H9 (cell line): ENCODE measurements at regions not wholly inside any gene's neighbourhood (a gene's known extent, or its start where the extent isn't known, plus 50 kb on each side); places are given as distances from the start of the nearest gene placed in this dataset.

Source experiments
- DNase-seq: peaks from one replicate; pipeline ENCODE4 v3.0.0-alpha.2; 2017
- H2AFZ ChIP-seq: one replicate; pipeline ENCODE4 v1.6.1; 2013; ENCODE audit warnings: mild to moderate bottlenecking, low read length, control low read depth, moderate library complexity
- H2AK5ac ChIP-seq: 2 replicates; pipeline ENCODE4 v1.6.1; 2013; ENCODE audit warnings: low read length, control low read depth, mixed read lengths; ENCODE audit not compliant: insufficient read length
- H2BK120ac ChIP-seq: one replicate; pipeline ENCODE4 v1.6.1; 2013; ENCODE audit warnings: low read depth, mild to moderate bottlenecking, low read length, control low read depth, inconsistent platforms; ENCODE audit not compliant: poor library complexity, severe bottlenecking
- H2BK12ac ChIP-seq: 2 replicates; pipeline ENCODE4 v1.6.1; 2013; ENCODE audit warnings: low read length, control low read depth, mixed read lengths, low read depth; ENCODE audit not compliant: insufficient read length
- H2BK15ac ChIP-seq: 2 replicates; pipeline ENCODE4 v1.6.1; 2013; ENCODE audit warnings: low read depth, low read length, control low read depth
- H2BK20ac ChIP-seq: one replicate; pipeline ENCODE4 v1.6.1; 2013; ENCODE audit warnings: low read depth, mild to moderate bottlenecking, low read length, control low read depth, inconsistent platforms; ENCODE audit not compliant: poor library complexity, severe bottlenecking
- H2BK5ac ChIP-seq: 2 replicates; pipeline ENCODE4 v1.6.1; 2013; ENCODE audit warnings: low read length, control low read depth, mixed read lengths; ENCODE audit not compliant: insufficient read length
- H3K14ac ChIP-seq: 2 replicates; pipeline ENCODE4 v1.6.1; 2013; ENCODE audit warnings: low read length, control low read depth; ENCODE audit not compliant: insufficient read depth
- H3K18ac ChIP-seq: 2 replicates; pipeline ENCODE4 v1.6.1; 2013; ENCODE audit warnings: low read depth, mild to moderate bottlenecking, mixed read lengths, low read length, control low read depth; ENCODE audit not compliant: insufficient read length
- H3K23ac ChIP-seq: 2 replicates; pipeline ENCODE4 v1.6.1; 2013; ENCODE audit warnings: low read length, control low read depth, mixed read lengths, low read depth; ENCODE audit not compliant: insufficient read length
- H3K23me2 ChIP-seq: 2 replicates; pipeline ENCODE4 v1.6.1; 2013; ENCODE audit warnings: low read depth, mild to moderate bottlenecking, mixed read lengths, low read length, control low read depth; ENCODE audit not compliant: insufficient read length, poor library complexity, severe bottlenecking
- H3K27ac ChIP-seq: 2 replicates; pipeline ENCODE4 v1.5.1; 2013; ENCODE audit warnings: low read length, control low read depth, mixed read lengths, low read depth; ENCODE audit not compliant: insufficient read length
- H3K27me3 ChIP-seq: 2 replicates; pipeline ENCODE4 v1.6.1; 2013; ENCODE audit warnings: low read length, control low read depth, inconsistent platforms; ENCODE audit not compliant: insufficient read depth
- H3K4ac ChIP-seq: 2 replicates; pipeline ENCODE4 v1.6.1; 2013; ENCODE audit warnings: low read depth, mild to moderate bottlenecking, control low read depth, inconsistent platforms, low read length, moderate library complexity
- H3K4me1 ChIP-seq: 2 replicates; pipeline ENCODE4 v1.6.1; 2013; ENCODE audit warnings: low read length, control low read depth, inconsistent platforms; ENCODE audit not compliant: insufficient read depth
- H3K4me2 ChIP-seq: 2 replicates; pipeline ENCODE4 v1.6.1; 2013; ENCODE audit warnings: low read length, control low read depth, mixed read lengths; ENCODE audit not compliant: insufficient read length, insufficient read depth
- H3K56ac ChIP-seq: 2 replicates; pipeline ENCODE4 v1.6.1; 2013; ENCODE audit warnings: low read depth, mild to moderate bottlenecking, mixed read lengths, low read length, control low read depth; ENCODE audit not compliant: insufficient read length
- H3K79me1 ChIP-seq: 2 replicates; pipeline ENCODE4 v1.6.1; 2013; ENCODE audit warnings: low read depth, mild to moderate bottlenecking, moderate library complexity, low read length, control low read depth, inconsistent platforms; ENCODE audit not compliant: insufficient read depth, poor library complexity, severe bottlenecking
- H3K79me2 ChIP-seq: 2 replicates; pipeline ENCODE4 v1.6.1; 2013; ENCODE audit warnings: low read length, control low read depth, inconsistent platforms; ENCODE audit not compliant: insufficient read depth
- H3K9ac ChIP-seq: 2 replicates; pipeline ENCODE4 v1.6.1; 2013; ENCODE audit warnings: low read length, control low read depth, mixed read lengths; ENCODE audit not compliant: insufficient read length; ENCODE audit errors: extremely low read depth
- H3K9me3 ChIP-seq: one replicate; pipeline ENCODE4 v1.6.1; 2013; ENCODE audit warnings: low read depth, low read length, inconsistent platforms; ENCODE audit not compliant: control insufficient read depth
- H3T11ph ChIP-seq: one replicate; pipeline ENCODE4 v1.6.1; 2013; ENCODE audit warnings: mild to moderate bottlenecking, low read length, control low read depth, inconsistent platforms
- H4K20me1 ChIP-seq: one replicate; pipeline ENCODE4 v1.6.1; 2013; ENCODE audit not compliant: control insufficient read depth, insufficient read length, insufficient read depth
- H4K5ac ChIP-seq: 2 replicates; pipeline ENCODE4 v1.6.1; 2013; ENCODE audit warnings: low read depth, mild to moderate bottlenecking, mixed read lengths, low read length, control low read depth; ENCODE audit not compliant: insufficient read length
- H4K8ac ChIP-seq: replicated peaks from 2 replicates; pipeline ENCODE4 v1.6.1; 2013; ENCODE audit warnings: low read length, control low read depth, mixed read lengths, low read depth; ENCODE audit not compliant: insufficient read length
- H4K91ac ChIP-seq: 2 replicates; pipeline ENCODE4 v1.6.1; 2013; ENCODE audit warnings: low read depth, mild to moderate bottlenecking, moderate library complexity, mixed read lengths, low read length, control low read depth; ENCODE audit not compliant: insufficient read length
- H3K27ac Mint-ChIP-seq, 3 experiments: 2 replicates in 2 of 3; 3 replicates in 1 of 3; pipeline ENCODE4 v1.8.0; 2020 to 2021; ENCODE audit warnings: mixed read lengths in 3 of 3, mild to moderate bottlenecking in 1 of 3, moderate library complexity in 1 of 3
- H3K27me3 Mint-ChIP-seq: 2 replicates; pipeline ENCODE4 v1.8.0; 2021; ENCODE audit warnings: low read depth, mild to moderate bottlenecking, moderate library complexity, mixed read lengths
- H3K36me3 Mint-ChIP-seq, 3 experiments: 2 replicates in 2 of 3; 3 replicates in 1 of 3; pipeline ENCODE4 v1.8.0; 2020 to 2021; ENCODE audit warnings: low read depth in 3 of 3, mixed read lengths in 3 of 3; ENCODE audit not compliant: insufficient read depth in 1 of 3
- H3K4me1 Mint-ChIP-seq, 2 experiments: 2 replicates each; pipeline ENCODE4 v1.8.0; 2020; ENCODE audit warnings: mixed read lengths in 2 of 2
- H3K4me3 Mint-ChIP-seq, 2 experiments: 2 replicates in 1 of 2; 3 replicates in 1 of 2; pipeline ENCODE4 v1.8.0; 2020 to 2021; ENCODE audit warnings: mild to moderate bottlenecking in 2 of 2, mixed read lengths in 2 of 2, moderate library complexity in 1 of 2
- H3K9me3 Mint-ChIP-seq, 2 experiments: 2 replicates in 1 of 2; 3 replicates in 1 of 2; pipeline ENCODE4 v1.8.0; 2020; ENCODE audit warnings: mild to moderate bottlenecking in 2 of 2, mixed read lengths in 2 of 2, moderate library complexity in 1 of 2
- WGBS: extraction: QIAGEN DNeasy Blood & Tissue Kit; methylation state at CpG from one replicate; pipeline ENCODE4 v1.1.7; 2013; ENCODE audit warnings: missing lambda C conversion rate, low lambda C conversion rate, mixed read lengths; ENCODE audit not compliant: insufficient read length; ENCODE audit errors: extremely low coverage; 5-methylcytosine and 5-hydroxymethylcytosine counted together
- TF ChIP-seq, protein P1 (sequence below): fragments of 200-600 bp; sonication (generic); conservative IDR thresholded peaks from 3 replicates; pipeline ENCODE4 v1.8.0; 2021; ENCODE audit warnings: antibody characterized with exemption, mild to moderate bottlenecking

DNA sequence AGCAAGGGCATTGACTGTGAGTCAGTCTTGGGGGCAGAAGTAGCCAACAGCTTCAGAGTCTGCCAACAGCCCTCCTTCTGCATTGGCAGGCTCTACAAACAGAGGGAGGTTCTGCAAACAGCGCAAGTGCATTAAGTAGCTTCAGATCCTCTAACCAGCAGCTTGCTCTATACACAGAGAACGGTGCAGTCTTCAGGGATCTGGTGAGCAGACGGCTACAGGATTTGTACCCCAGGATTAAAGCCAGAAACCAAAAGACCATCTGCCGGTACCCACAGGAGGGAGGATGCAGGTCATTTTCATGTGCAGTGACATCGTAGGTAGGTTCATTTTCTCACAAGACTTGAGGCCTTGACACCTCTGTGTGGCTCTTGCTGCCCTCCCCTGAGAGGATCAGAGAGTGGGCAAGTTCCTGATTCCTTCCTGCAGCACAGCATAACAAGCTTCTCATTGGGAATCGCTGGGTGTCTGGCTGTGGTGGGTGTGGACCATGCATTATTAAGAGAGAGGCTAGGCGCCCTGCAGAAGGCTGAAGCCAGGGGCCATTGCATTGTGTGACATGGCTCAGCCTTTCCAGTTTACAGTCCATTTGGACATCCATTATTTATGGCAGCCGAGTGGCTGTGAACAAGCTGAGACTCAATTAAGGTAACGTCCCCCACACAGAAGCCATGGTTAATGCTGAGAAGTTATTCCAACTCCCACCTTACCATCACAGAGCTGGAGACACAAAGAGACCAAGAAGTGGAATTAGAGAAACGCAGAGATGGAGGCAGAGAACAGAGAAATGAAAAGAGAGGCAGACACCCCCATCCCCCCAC lies 250.0 kb downstream of the LRFN2 start:
- H3K27ac Mint-ChIP-seq: no peak overlapping the region

More for the DNA sequence above, 250.0 kb downstream of the LRFN2 start:
- Histone ChIP-seq H2BK5ac (no peak overlapping the region), H2BK120ac (no peak overlapping the region), H2BK12ac (no peak overlapping the region), H4K8ac (no peak overlapping the region), H3K18ac (no peak overlapping the region), H3K79me1 (no peaks in the 10 kb centered on the region), H3K14ac (no peak overlapping the region), H3K27ac (no peak overlapping the region), H3T11ph (no peak overlapping the region), H3K23ac (no peak overlapping the region), H2BK15ac (no peak overlapping the region), H3K4me2 (no peak overlapping the region), H2AFZ (no peak overlapping the region), H2BK20ac (no peak overlapping the region), H4K5ac (no peak overlapping the region), H3K79me2 (no peaks in the 10 kb centered on the region), H3K4me1 (peaks cover 14% of the 10 kb centered on the region; the same call in 1 of the 2 replicates), H3K9ac (no peak overlapping the region), H3K23me2 (no peaks in the 10 kb centered on the region), H3K27me3 (no peaks in the 10 kb centered on the region), H3K4ac (no peak overlapping the region), H4K91ac (no peak overlapping the region), H3K9me3 (no peaks in the 10 kb centered on the region), H2AK5ac (no peak overlapping the region), H3K56ac (no peak overlapping the region), H4K20me1 (no peaks in the 10 kb centered on the region)
- Mint-ChIP-seq H3K9me3 (no peaks in the 10 kb centered on the region), H3K4me3 (no peak overlapping the region), H3K27me3 (peaks cover 40% of the 10 kb centered on the region), H3K4me1 (peaks cover 60 to 66% of the 10 kb centered on the region in 2 experiments), H3K36me3 (no peaks in the 10 kb centered on the region)
- TF ChIP-seq, protein P1, sequence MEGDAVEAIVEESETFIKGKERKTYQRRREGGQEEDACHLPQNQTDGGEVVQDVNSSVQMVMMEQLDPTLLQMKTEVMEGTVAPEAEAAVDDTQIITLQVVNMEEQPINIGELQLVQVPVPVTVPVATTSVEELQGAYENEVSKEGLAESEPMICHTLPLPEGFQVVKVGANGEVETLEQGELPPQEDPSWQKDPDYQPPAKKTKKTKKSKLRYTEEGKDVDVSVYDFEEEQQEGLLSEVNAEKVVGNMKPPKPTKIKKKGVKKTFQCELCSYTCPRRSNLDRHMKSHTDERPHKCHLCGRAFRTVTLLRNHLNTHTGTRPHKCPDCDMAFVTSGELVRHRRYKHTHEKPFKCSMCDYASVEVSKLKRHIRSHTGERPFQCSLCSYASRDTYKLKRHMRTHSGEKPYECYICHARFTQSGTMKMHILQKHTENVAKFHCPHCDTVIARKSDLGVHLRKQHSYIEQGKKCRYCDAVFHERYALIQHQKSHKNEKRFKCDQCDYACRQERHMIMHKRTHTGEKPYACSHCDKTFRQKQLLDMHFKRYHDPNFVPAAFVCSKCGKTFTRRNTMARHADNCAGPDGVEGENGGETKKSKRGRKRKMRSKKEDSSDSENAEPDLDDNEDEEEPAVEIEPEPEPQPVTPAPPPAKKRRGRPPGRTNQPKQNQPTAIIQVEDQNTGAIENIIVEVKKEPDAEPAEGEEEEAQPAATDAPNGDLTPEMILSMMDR: no peak
- no peak for DNase-seq
- no CpG with 5 or more reads among the region's 10 CpGs for WGBS
